Cardiac septum (tissue), 1 donor: ENCODE measurements at regions not wholly inside any gene's neighbourhood (a gene's known extent, or its start where the extent isn't known, plus 50 kb on each side); places are given as distances from the start of the nearest gene placed in this dataset.

Experiments
- DNase-seq: peaks from one replicate; pipeline ENCODE4 v3.0.0-alpha.2; 2020; ENCODE audit warnings: low spot score
- intact Hi-C: fragments of 100-400 bp; cut with DNase I; formaldehyde crosslinking; loops from one replicate; pipeline ENCODE4 v1.14.0; 2022
- donor health status: DM: no; HTN: no; CAD: no.

GRCh38 chr12:28869197-28869596 lies 279.9 kb upstream of the FAR2 start:
- no peak for DNase-seq
- intact Hi-C loops = no loop called here

GRCh38 chr12:28870839-28871440 lies 278.1 kb upstream of the FAR2 start:
- intact Hi-C loops = loop anchor here (5.0 to 10.0 kb wide), 3 partner anchors 99 to 1136 kb away; no protein-coding TSS in a partner anchor

GRCh38 chr12:28872654-28873268 lies 276.3 kb upstream of the FAR2 start:
- no peak for DNase-seq
- intact Hi-C loops = loop anchor here (5.0 to 10.0 kb wide), 3 partner anchors 100 to 1138 kb away; no protein-coding TSS in a partner anchor

More at GRCh38 chr12:28870839-28871440, 278.1 kb upstream of the FAR2 start:
- DNase-seq = no peak

- intact Hi-C loops = loop anchor here (5.0 to 10.0 kb wide), 3 partner anchors 102 to 1140 kb away; no protein-coding TSS in a partner anchor
- no peak for DNase-seq
These were observed 274.3 kb upstream of the FAR2 start for GRCh38 chr12:28874758-28875157.

DNA sequence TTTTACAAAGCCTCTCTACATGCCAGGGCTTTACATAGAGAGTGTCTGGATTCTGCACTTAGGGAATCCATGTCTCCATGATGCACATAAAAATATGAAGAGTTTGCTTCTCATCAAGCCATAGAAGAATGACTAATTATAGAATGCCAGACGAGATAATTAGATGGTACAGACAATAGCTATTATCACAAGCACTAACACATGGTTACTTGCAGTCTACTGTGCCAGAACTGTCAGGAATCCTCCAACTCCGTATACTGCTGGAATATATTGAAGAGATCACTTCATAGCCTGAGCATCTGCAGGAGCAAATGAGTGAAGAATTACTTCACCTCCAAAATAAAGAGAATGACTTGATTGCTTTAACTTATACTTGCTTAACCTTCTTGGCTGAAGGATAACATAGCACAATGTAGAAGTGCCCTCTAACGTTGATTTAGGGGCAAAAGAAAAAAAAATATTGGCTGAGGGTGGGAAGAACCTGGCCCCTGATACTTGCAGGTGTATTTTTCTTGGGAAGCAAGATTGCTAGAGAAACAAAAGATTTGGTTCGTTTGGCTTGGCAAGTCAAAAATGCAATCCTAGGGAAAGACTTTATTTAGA lies 272.8 kb upstream of the FAR2 start:
- intact Hi-C loops = loop anchor here (10.0 kb wide), 2 partner anchors 931 to 1141 kb away; no protein-coding TSS in a partner anchor

GRCh38 chr12:28877854-28878253 lies 271.2 kb upstream of the FAR2 start:
- no peak for DNase-seq
- intact Hi-C loops = loop anchor here (10.0 kb wide), 2 partner anchors 933 to 1143 kb away; no protein-coding TSS in a partner anchor

More for the DNA sequence above, 272.8 kb upstream of the FAR2 start:
- no peak for DNase-seq

DNA sequence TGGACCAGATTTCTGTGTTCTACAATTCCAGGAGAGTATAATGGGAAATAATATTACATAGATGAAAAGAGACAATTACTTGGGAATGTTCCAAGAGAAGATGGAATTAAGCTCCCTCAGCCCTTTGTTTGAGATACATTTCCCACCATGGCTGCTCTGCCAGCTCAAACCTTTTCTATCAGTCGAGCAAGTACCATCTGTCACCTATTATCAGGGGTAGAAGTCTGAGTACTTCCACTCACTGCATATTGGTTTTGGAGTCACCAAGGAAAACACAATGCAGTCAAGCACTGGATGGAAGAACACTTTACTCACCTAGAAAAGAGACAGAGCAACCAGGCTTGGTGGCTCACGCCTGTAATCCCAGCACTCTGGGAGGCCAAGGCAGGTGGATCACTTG lies 270.4 kb upstream of the FAR2 start:
- intact Hi-C loops = loop anchor here (10.0 kb wide), 2 partner anchors 934 to 1144 kb away; no protein-coding TSS in a partner anchor
- no peak for DNase-seq

- intact Hi-C loops = loop anchor here (10.0 kb wide), 2 partner anchors 935 to 1145 kb away; no protein-coding TSS in a partner anchor
- DNase-seq = no peak
These were observed 269.7 kb upstream of the FAR2 start for GRCh38 chr12:28879379-28879778.

DNA sequence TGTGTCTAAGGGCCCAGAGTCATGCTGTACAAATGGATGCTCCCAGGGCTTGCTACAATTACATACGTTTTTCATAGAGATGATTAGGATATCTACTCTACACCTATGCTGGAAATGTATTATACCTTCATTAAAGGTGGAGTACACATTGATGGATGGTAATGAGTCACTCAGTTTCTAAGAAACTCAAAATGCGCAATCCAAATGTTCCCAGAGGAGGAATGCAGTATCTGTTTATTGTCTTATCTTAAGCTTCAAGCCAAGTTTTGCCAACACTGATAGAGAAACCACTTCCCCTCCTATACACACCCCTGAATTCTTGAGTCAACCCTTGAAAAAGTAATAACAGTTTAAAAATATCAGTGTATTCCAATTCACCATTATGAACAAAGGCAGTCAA lies 266.6 kb upstream of the FAR2 start:
- intact Hi-C loops = no loop called here
- DNase-seq = no peak

DNA sequence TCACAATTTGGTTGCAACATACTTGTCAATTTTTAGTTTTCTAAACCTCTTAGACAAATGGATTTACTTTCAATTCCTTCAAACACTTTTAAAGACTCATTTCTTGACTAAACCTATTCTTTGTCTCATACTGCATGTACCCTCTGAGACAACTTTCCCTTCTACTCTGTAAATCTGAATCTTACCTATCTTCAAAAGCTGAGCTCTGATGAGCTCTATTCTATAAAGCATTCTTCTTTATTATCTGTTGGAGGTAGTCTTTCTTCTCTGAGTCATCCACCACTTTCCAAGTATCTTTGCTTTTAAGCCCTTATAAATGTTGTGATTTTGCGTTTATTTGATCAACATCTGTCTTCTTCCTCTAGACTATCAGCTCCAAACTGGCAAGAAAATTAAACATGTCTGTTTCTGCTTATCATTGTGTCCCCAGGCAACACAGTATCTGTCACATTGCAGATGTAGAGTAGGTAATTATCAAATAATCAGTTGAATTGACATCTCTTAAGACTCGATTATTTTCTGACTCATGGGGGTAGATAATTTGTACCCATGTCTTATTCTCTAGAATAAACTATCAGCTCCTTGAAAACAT lies 265.6 kb upstream of the FAR2 start:
- DNase-seq = no peak
- intact Hi-C loops = no loop called here

- DNase-seq = no peak
- intact Hi-C loops = no loop called here
These were observed 264.0 kb upstream of the FAR2 start for GRCh38 chr12:28884904-28885679.

GRCh38 chr12:28885928-28886327 lies 263.1 kb upstream of the FAR2 start:
- DNase-seq = no peak
- intact Hi-C loops = no loop called here

DNA sequence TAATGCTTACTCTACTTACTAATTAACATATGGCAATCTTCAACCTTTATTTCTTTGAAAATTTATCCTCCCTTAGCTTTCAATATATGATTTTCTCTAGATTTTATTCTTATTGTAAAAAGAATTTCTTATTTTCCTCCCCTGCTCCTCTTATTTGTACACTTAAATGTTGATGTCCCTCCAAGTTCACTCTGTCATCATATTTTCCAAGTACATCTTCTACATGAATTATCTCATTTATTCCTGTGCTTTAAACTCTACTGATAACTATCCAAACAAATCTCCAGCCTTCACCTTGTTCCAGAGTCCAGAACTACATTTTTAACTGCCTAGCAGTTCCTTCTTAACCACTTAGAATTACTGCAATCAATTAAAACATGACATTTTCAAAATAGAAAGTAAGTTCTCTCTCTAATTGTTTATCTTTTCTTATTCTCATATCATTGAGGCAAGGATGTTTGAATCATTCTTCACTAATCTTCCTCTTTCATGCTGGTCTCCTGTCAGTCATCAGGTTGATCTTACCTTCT lies 261.6 kb upstream of the FAR2 start:
- no peak for DNase-seq
- intact Hi-C loops = no loop called here

DNA sequence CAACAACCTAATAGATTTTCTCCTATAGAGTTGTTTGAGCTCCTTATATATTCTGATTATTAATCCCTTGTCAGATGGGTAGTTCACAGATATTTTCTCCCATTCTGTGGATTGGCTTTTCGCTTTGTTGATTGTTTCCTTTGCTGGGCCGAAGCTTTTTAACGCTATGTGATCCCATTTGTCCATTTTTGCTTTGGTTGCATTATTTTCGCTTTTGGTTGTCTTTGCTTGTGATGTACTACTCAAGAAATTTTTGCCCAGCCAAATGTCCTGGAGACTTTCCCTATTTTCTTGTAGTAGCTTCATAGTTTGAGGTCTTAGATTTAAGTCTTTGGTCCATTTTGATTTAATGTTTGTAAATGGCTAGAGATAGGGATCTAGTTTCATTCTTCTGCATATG lies 258.4 kb upstream of the FAR2 start:
- intact Hi-C loops = no loop called here
- no peak for DNase-seq

GRCh38 chr12:28891126-28891525 lies 258.0 kb upstream of the FAR2 start:
- no peak for DNase-seq
- intact Hi-C loops = no loop called here

DNA sequence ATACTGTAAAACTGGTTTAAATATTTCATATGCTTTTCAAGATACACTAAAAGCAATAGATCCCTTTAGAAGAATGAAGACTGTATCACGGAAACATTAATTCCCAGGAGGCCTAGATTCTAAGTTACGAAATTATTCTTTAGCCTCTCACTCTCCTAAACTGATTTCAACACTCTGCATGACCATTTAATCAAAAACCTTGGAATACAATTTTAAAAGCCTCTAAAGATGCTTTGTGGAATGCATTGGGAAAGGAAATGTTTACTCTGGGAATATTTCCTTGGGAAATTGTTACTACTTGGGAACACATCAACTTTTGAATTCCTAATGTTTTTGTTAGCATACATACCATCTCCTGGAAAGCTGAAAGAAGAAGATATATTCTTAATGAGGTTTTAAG lies 255.7 kb upstream of the FAR2 start:
- DNase-seq = no peak
- intact Hi-C loops = no loop called here

- no peak for DNase-seq
- intact Hi-C loops = no loop called here
These were observed 255.2 kb upstream of the FAR2 start for GRCh38 chr12:28893856-28894255.

GRCh38 chr12:28896421-28896820 lies 252.7 kb upstream of the FAR2 start:
- DNase-seq = no peak
- intact Hi-C loops = no loop called here

DNA sequence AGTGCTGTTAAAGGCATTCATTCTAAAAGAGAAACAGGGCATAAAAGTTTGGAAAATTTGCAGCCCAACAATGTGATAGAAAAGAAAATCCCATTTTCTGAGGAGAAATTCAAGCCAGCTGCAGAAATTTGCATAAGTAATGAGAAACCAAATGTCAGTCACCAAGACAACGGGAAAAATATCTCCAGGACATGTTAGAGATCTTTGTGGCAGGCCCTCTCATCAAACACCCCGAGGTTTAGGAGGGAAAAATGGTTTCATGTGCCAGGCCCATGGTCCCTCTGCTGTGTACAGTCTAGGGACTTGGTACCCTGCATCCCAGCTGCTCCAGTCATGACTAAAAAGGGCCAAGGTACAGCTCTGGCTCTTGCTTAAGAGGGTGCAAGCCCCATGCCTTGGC lies 251.0 kb upstream of the FAR2 start:
- DNase-seq = no peak
- intact Hi-C loops = no loop called here
